Right renal cortex interstitium (tissue), 3 donors: ENCODE measurements at regions not wholly inside any gene's neighbourhood (a gene's known extent, or its start where the extent isn't known, plus 50 kb on each side); places are given as distances from the start of the nearest gene placed in this dataset.
A peak's percentile ranks its signal among the peaks of the same experiment; 100 is the strongest.
"Not testable (repeated sequence)": the region's sequence is repeated elsewhere in the genome, so short reads cannot be mapped to it uniquely, and the experiment has no call there.

Experiments used
- DNase-seq, 3 donors: peaks; one replicate each; pipeline ENCODE4 v3.0.0-alpha.2; 2013; ENCODE audit warnings: low read depth in 3 of 3, low spot score in 2 of 3

GRCh38 chr12:19895246-19896020, 456.1 kb downstream of the AEBP2 start:
- DNase-seq: no peak

DNA sequence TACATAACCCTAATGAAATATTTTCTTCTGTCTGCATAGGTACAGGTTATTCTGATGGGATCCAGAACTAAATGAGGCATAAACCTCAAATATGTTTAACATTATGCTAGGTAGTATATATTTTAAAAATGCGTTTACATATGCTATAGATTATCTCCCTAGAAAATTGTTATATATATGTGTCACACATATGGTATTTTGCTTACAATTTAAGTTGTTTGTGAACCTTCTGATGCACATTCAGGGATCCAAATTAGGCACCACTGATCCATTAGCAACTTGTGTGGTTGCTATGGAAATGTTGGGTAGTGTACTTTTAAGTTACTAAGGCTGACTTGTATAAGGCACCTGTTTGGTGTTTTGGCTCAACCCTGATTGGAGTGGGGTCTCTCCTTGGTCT, 456.7 kb downstream of the AEBP2 start:
- no peak for DNase-seq

DNA sequence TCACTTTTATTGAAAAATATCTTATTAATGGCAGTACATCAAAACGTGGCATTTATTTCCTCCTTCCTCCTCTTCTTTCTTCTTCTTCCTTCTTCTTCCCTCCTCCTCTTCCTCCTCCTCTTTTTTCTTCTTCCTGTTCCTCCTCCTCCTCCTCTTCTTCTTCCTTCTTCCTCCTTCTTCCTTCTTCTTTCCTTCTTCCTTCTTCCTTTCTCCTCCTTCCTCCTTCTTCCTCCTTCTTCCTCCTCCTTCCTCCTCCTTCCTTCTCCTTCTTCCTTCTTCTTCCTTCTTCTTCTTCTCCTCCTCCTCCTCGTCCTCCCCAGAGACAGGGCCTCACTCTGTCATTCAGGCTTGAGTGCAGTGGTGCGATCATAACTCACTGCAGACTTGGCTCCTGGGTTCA, 457.2 kb downstream of the AEBP2 start:
- DNase-seq: no peak

GRCh38 chr12:19897900-19898408, 458.7 kb downstream of the AEBP2 start:
- DNase-seq: no peak

DNA sequence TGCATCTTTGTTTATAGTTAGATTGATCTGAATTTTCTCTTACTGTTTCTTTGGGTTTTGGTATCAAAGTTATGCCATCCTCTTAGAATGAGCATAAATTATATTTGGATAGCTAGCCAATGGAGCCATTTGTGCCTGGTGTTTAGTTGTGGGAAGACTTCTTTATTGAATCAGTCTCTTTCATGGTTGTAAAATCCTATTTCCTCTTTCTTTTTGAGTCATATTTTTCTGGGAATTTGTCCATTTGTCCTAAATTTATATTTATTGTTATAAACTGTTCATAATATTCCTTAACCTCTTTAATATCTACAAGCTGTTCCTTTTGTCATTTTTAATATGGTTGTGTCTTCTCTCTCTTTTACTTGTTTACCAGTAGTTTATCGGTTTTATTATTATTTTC, 462.5 kb downstream of the AEBP2 start:
- DNase-seq: no peak

- DNase-seq: no peak
Observed at GRCh38 chr12:19904819-19905218, 463.5 kb upstream of the PDE3A start.

GRCh38 chr12:19908830-19909229, 459.5 kb upstream of the PDE3A start:
- DNase-seq: no peak

DNA sequence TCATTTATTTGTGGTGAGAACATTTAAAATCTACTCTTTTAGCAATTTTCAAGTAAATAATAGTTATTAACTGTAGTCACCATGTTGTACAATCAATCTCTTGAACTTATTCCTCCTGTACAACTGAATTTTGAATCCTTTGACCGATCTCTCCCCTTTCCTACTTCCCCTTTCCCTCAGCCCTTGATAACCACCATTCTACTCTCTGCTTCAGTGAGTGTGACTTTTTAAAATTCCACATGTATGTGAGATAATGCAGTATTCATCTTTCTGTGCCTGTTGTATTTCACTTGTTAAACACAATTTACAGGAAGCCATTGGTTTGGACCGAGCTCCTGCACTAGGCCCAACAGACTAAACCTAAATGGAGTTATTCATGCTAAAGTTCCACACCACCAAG, 458.9 kb upstream of the PDE3A start:
- no peak for DNase-seq

DNA sequence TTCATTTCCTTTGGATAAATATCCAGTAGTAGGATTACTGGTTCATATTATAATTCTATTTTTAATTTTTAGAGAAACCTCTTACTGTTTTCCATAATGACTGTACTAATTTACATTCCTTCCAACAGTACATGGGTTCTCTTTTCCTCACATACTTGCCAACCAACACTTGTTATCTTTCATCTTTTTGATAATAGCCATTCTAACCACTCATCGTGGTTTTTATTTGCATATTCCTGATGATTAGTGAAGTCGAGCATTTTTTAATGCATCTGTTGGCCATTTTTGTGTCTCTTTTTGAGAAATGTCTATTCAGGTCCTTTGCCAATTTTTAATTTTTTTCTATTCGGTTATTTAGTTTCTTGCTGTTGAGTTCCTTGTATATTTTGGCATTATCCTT, 457.7 kb upstream of the PDE3A start:
- no peak for DNase-seq

DNA sequence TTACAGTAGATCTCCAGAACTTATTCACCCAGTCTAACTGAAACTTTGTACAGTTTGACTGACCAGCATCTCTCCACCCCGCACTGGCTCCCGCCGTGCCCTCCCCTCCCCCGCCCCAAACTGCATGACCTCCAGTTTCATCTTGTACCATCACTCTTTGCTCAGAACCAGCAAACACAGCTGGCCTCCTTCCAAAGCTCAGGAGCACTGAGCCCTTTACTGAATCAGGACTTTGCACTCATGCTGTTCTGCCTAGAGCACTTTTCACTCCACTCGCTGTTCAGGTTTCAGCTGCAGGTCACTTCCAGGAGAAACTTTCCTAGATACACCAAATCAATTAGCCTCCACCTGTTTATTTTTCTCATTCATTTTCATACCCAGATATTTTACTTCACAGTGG, 455.3 kb upstream of the PDE3A start:
- DNase-seq: no peak

- peak in 2 of 3 donors; percentile 42 to 49 for DNase-seq
Observed at GRCh38 chr12:19915392-19916195, 452.7 kb upstream of the PDE3A start.

DNA sequence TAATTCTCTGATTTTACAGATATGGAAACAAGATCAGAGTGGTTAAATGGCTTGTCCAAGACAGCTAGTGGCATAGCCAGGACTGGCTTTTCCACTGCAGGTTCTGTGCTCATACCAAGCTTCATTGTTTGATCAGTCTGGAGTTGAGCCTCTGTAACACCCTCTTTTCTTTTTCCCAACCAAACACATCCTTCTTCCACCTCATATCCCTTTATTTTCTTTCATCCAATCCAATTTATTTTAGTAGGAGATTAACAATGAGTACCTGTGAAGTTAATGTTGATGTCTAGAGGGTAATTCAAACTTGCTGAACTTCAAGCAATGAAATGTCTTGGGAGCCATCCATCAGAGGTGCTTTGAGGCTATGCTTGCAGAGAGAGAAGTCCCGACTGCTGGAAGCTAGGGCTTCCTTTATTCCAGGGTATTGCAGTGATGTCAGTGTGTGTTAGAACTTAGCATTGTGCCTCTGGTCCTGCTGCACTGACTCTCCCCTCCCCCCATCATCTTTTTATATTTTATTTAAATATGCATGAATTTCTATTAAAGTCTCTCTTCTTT, 452.1 kb upstream of the PDE3A start:
- DNase-seq: no peak

GRCh38 chr12:19916974-19917373, 451.4 kb upstream of the PDE3A start:
- no peak for DNase-seq

DNA sequence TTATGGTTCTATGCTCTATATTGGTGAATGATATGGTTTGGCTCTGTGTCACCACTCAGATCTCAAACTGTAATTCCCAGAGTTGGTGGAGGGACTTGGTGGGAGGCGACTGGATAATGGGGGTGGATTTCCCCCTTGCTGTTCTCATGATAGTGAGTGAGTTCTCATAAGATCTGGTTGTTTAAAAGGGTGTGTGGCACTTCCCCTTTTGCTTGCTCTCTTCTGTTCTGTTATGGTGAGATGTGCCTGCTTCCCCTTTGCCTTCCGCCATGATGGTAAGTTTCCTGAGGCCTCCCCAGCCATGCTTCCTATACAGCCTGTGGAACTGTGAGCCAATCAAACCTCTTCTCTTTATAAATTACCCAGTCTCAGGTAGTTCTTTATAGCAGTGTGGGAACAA, 446.6 kb upstream of the PDE3A start:
- DNase-seq: not testable (repeated sequence)

- no peak for DNase-seq
Observed at GRCh38 chr12:19922717-19923116, 445.6 kb upstream of the PDE3A start.

DNA sequence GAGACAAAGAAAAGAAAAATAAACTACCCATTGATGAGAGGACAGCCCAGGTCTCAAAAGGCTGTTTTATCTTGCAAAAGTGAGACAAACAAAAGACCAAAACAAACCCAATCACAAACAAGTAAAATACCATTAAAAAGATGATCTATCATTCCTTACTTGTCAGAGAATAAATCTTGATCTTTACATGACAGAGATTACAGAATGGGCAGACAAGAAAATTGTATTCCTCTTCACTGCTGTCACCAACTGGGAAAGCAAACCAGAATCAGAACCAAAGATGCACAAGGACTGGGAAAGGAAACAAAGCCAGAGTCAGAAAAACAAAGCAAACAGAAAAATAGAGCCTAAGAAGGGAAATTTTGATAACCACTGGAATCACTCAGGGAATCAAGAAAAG, 444.0 kb upstream of the PDE3A start:
- no peak for DNase-seq

- no peak for DNase-seq
Observed at GRCh38 chr12:19925841-19926240, 442.5 kb upstream of the PDE3A start.

- no peak for DNase-seq
Observed at GRCh38 chr12:19926266-19926665, 442.1 kb upstream of the PDE3A start.

GRCh38 chr12:19927661-19928060, 440.7 kb upstream of the PDE3A start:
- DNase-seq: no peak

DNA sequence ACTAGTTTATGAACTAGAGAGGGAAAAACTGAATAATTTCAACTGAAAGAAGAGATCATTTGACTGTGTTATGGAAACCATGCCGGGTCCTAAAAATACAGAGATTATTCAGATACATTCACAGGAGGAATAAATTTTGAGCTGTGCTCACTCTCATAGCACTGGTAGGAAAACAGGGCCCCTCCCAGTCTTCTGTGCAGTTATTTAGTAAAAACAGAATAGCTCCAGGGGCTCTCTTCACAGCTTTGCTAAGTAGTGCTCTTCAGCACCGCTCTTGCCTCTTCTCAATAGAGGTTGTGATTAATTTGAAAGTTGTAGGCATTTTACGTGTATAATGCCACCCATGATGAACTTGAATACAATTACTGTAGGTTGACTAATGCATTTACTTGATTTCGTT, 435.9 kb upstream of the PDE3A start:
- DNase-seq: no peak

GRCh38 chr12:19933924-19934323, 434.4 kb upstream of the PDE3A start:
- no peak for DNase-seq

GRCh38 chr12:19937161-19937560, 431.2 kb upstream of the PDE3A start:
- DNase-seq: no peak
